Stimulated activated CD4-positive, alpha-beta T cell treated with anti-CD3 and anti-CD28 coated beads, Interleukin-15, amount 100 ng/mL, for 24 hours (primary cell): ENCODE measurements at regions not wholly inside any gene's neighbourhood (a gene's known extent, or its start where the extent isn't known, plus 50 kb on each side); places are given as distances from the start of the nearest gene placed in this dataset.

Experiments
- DNase-seq: peaks from one replicate; pipeline ENCODE4 v3.0.0-alpha.2; 2020

- no peak for DNase-seq
These were observed 268.5 kb downstream of the WNT5A start for GRCh38 chr3:55218577-55218976.

GRCh38 chr3:55207744-55208143 is 279.4 kb downstream of the WNT5A start:
- no peak for DNase-seq

GRCh38 chr3:55205990-55206389 is 278.1 kb upstream of the LRTM1 start:
- no peak for DNase-seq

DNA sequence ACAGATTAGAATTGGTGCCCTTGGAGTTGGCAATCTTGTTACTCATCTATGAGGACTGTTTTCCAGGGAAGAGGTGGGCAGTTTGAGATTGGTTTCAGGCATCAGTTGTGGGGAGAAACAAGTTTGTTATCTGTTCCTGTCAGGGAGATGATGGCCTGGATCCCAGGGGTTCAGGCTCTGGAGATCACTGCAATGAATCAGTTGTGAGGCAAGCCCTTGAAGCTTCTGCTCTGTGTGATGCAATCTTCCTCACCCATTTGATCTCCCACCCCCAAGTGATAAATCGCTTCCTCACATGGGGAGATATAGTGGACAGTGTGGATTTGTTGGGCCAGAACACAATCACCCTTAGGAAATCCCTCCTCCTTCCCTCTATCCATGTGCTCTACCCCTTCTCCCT is 276.6 kb upstream of the LRTM1 start:
- DNase-seq, result no peak

DNA sequence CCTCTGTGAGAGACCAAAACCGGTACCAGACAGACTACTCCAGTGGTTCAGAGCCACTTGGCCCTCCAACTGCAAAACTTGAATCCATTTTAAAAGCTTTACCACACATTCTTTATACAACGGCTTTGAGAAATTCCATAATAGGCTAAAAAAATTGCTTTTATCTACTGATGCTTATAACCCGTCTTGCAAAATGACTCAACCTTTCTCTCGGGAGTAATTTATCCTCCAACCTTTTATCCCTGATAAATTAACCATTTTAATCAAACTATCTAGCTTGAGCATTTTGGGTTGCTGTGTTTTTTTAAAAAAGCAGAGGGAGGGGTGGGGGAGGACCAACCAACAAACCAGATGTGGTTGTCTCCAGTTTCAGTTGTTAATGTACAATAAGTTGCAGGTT is 275.7 kb upstream of the LRTM1 start:
- no peak for DNase-seq

DNA sequence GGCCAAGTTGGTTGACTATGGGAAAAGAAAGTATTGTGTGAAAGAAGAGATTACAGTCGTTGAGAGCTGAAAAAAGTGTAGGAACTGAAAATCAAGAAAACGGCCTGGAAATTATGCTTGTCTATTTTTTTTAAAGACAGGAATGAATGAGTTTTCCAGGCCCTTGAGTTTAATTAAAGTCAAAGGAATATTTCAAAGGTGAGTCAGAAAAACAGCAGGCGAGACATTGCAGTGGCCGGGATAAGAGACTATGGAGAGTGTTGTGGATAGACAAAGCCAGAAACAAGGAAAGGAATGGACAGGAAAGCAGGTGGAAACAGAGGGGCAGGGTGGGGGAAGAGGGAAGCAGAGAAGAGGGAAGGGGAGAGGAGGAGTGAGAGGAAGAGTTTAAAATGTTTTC is 275.1 kb upstream of the LRTM1 start:
- no peak for DNase-seq

GRCh38 chr3:55202326-55202725 is 274.5 kb upstream of the LRTM1 start:
- DNase-seq, result no peak

GRCh38 chr3:55201779-55202178 is 273.9 kb upstream of the LRTM1 start:
- DNase-seq, result no peak

DNA sequence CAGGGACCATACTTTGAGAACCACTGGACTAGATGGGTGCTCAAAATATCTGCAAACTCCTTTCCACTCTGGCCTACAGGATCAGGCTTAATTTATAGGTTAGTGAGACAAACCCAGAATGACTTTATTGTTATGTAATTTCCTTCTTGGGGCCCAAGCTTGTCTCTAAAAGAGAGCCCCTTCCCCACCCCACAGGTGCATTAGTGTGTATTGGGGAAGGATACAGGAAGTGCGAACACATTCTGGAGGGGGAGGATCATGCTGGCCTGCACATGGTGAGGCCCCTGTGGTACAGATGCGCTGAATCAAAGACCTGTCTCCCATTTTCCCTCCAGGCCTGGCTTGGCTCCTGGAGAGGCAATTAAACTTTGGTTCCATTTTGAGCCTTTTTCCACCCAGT is 273.0 kb upstream of the LRTM1 start:
- no peak for DNase-seq

DNA sequence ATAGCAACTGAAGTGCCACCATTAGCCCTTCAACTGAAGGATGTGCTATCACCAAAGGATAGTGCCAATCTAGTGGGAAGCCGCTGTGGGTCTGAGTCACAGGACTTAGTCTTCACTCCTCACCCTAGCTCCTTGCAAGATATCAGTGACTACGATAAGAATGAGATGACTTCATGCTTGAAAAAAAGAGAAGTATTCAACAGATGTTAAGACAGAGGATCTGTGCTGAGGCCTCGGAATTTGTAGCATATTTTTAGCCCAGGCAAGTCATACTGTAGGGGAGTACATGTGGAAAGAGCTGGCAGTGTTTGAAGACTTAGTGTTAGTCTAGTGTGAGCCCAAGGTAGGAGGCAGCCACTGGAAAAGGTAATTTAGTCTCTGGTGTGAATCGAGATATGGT is 270.7 kb upstream of the LRTM1 start:
- no peak for DNase-seq

- no peak for DNase-seq
These were observed 269.2 kb upstream of the LRTM1 start for GRCh38 chr3:55197021-55197420.

DNA sequence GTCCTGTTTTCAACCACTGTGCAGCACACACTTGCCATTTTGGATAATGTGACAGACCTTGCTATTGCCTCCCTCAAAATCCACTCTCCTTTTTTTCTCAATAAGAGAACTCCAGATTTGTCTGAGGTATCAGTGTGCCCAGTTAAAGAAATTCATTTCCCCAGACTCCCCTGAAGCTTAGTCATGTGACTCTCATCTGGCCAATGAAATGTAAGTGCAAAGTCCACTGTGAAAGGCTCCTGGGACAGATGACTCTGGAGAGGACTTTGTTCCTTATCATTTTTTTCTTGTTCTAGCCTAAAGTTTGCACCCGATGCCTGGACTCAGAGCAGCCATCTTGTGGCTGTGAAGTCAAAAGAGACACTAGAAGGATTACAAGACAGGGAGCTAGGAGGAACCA is 268.6 kb upstream of the LRTM1 start:
- no peak for DNase-seq

- DNase-seq, result no peak
These were observed 266.5 kb upstream of the LRTM1 start for GRCh38 chr3:55194376-55194775.

GRCh38 chr3:55191911-55192775 is 264.3 kb upstream of the LRTM1 start:
- DNase-seq, result no peak

DNA sequence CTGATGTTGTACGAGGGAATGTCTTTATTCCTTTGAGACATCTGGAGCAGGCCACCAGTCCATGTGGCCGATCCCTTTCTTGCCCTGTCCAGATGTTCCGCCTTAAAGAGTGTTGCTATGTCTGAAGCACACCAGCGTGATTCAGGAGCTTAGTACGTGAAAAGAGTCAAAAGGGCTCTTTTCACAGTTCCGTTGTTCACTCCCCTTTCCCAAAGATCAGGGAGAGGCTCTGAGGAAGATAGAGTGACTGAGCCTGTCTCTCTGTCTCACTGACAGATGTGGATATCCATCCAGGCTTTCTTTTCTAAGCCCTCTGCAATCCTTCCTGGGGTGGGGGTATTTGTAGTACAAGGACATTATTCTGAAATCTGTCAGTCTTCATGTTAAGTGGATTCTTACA is 262.5 kb upstream of the LRTM1 start:
- no peak for DNase-seq

- DNase-seq, result no peak
These were observed 261.5 kb upstream of the LRTM1 start for GRCh38 chr3:55189359-55189801.

- no peak for DNase-seq
These were observed 257.5 kb upstream of the LRTM1 start for GRCh38 chr3:55185380-55185779.

- DNase-seq, result no peak
These were observed 255.3 kb upstream of the LRTM1 start for GRCh38 chr3:55183201-55183600.

DNA sequence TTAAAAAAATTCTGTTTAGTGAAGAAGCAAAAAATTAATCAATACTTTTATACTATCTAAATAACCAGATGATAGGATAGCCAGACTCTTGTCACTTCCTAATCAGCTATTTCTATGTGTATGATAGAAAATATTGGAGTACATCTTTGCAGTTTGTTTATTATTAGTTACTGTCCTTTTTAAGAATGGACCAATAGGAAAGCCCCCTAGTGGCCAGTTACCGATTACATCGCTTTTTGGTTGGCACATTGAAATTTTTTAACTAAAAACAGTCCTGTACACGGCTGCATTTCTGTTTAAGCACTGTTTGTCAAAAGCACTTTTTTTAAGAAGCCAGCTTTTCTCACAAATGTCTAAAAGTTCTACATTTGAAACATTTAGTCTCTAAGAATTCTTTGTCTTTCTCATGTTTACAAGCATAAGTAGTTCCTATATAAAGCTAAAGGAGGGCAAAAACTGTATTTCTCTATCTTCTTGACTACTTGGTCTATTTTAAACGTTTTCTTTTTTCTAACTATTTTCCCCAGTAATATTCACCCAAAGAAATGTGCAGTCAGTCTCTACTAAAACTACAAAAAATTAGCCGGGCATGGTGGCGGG is 253.2 kb upstream of the LRTM1 start:
- peak; percentile 14 for DNase-seq

GRCh38 chr3:55180161-55180560 is 252.3 kb upstream of the LRTM1 start:
- DNase-seq, result no peak

GRCh38 chr3:55178336-55178735 is 250.5 kb upstream of the LRTM1 start:
- DNase-seq, result no peak

DNA sequence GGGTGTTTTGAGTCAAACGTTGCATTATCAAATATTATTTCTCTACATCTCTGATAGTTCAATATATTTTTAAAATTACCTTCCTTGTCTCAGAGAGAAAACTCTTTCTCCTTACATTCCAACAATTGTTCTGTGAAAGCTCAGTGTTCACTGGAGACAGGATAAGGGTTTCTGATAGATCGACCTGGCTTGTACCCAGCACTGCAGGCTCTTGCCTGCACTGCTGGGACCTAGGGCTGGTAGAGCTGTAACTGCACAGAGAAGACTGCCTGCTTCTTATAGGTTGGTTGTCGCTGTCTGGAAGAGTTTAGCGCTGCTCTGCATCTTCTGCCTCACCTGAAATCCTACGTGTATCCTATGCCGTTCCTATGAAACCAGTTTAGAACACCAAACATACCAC is 249.9 kb upstream of the LRTM1 start:
- no peak for DNase-seq

DNA sequence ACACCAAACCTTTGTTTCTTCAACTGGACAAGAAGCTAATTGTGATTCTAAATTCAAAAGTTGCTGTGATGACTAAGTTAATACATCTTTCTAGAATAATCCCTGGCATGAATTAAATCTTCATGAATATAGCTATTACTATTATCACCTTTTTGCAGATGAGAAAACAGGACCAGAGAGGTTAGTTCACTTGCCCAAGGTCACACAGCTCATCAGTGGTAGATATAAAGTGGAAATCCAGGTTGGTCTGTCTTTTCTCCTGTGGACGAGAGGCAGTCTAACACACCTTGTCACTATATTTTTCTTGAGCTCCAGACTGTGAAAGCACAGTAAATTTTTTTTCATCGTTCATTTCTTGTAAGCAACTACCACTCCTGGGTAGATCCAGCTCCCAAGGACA is 247.6 kb upstream of the LRTM1 start:
- DNase-seq, result no peak

DNA sequence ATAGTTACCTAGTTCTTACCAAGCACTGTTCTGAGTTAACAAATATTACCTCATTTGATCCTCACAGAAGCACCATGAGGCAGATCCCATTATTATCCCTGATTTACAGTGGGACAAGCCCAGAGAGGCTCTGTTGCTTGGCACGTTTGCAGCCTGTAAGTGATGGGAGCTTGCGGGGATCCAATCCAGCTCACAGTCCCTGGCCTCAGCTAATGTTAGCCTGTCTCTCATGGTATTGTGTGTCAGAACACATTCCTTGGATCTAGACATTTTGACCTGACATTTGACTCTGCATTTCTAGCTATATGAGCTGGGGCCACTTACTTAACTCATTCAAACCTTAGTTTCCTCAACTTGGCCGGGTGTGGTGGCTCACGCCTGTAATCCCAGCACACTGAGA is 246.9 kb upstream of the LRTM1 start:
- DNase-seq, result no peak

DNA sequence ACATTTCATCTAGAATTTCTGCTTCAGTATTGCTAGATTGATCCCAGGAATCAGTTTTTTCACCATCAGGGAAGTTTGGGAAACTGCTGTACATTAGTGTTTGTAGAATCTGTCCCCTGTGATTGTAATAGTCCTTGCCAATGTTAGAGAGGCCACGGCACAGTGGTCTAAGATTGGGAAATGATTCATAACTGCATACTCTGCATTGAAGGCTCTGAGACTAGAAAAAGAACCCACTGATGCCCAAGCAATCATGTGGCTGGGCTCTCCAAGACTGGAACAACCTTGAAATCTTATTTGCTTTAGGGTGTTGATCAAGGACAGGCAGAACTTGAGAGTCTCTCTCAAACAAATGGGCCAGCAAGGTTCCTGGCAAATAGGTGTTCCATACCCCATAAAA is 245.6 kb upstream of the LRTM1 start:
- DNase-seq, result no peak
